ENCODE measurements at regions not wholly inside any gene's neighbourhood (a gene's known extent, or its start where the extent isn't known, plus 50 kb on each side); places are given as distances from the start of the nearest gene placed in this dataset.

DNA sequence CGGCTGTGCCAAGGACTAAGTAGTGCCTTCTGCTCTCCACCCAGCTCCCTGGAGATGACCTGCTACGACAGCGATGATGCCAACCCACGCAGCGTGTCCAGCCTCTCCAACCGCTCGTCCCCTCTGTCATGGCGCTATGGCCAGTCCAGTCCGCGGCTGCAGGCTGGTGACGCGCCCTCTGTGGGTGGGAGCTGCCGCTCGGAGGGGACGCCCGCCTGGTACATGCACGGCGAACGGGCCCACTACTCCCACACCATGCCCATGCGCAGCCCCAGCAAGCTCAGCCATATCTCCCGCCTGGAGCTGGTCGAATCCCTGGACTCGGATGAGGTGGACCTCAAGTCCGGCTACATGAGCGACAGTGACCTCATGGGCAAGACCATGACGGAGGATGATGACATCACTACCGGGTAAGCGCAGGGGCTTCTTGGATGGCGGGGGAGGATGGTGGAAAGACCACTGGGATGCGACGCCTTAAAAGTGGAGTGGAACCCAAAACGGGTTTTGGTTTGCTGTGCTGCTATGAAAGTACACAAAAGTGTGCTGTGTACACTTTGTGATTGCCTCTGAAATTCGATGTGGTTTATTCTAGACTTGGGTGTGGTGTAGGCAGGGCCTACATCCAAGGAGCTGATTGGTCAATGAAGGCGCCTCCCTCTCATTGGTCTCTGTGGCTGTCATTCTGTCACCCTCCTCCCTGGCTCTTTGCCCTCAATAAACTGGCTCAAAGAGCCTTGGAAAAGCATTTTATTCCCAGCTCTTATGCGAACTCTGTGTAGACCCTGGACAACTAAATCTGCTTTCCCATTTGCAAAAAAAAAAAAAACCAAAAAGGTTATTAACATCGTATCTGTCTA lies 110.4 kb upstream of the IPO9 start:
- H3K4me3 ChIP-seq (ENCODE audit: low read length) = no peak overlapping the region
- TF ChIP-seq, protein P1, sequence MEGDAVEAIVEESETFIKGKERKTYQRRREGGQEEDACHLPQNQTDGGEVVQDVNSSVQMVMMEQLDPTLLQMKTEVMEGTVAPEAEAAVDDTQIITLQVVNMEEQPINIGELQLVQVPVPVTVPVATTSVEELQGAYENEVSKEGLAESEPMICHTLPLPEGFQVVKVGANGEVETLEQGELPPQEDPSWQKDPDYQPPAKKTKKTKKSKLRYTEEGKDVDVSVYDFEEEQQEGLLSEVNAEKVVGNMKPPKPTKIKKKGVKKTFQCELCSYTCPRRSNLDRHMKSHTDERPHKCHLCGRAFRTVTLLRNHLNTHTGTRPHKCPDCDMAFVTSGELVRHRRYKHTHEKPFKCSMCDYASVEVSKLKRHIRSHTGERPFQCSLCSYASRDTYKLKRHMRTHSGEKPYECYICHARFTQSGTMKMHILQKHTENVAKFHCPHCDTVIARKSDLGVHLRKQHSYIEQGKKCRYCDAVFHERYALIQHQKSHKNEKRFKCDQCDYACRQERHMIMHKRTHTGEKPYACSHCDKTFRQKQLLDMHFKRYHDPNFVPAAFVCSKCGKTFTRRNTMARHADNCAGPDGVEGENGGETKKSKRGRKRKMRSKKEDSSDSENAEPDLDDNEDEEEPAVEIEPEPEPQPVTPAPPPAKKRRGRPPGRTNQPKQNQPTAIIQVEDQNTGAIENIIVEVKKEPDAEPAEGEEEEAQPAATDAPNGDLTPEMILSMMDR (IDR thresholded peaks at IDR 0.05; ENCODE audit: insufficient read depth, low read depth, low read length, missing control alignments) = no peak
- no peak for DNase-seq (ENCODE audit: low read depth)

DNA sequence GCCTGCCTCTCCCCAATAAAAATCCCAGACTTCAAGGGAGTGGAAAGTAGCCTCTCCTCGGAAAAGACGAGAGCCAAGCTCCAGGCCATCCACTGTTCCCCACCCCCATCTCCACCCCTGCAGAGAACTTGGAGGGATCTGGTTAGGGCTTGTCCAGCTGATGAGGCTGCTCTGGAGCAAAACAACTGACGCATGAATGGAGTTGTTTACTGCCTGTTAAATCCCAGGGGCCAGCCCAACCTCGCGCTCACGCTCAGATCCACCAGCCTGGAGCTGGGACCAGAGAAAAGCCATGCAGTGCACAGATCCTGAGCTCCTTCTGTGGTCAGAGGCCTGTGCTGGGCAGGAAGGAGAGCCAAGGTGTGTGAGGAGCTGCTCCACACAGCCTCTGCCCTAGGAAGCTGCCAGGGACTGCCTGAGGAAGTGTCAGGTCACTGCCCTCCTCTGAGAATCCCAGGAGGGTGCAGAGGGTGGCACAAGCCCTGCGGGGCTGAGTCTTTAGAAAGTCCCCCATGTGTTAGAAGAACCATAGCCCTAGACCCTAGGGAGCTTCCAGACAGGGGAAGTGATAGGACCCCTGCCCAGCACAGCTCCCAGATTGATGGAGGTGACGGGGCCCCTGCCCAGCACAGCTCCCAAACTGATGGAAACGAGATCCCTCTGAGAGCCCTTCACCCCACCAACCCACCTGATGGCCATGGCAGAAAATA lies 109.0 kb upstream of the IPO9 start:
- TF ChIP-seq, protein P1 (IDR thresholded peaks at IDR 0.05; ENCODE audit: insufficient read depth, low read depth, low read length, missing control alignments) = no peak
- DNase-seq (ENCODE audit: low read depth) = peak; percentile 82
- H3K4me3 ChIP-seq (ENCODE audit: low read length) = no peak overlapping the region

DNA sequence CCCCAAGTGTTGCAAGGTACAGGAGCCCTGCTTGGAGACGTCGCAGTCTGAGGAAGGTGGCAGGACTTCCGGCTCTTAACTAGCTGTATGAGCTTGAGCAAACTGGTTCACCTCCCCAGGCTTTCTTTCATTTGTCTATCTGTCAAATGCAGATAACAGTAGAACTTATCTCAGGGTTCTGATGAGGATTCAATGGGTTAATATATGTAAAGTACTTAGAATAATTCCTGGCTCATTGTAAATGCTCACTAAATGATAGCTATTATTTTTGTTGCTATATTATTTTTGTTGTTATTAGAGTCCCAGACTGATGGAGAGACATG lies 108.5 kb upstream of the IPO9 start:
- TF ChIP-seq, protein P1 (IDR thresholded peaks at IDR 0.05; ENCODE audit: insufficient read depth, low read depth, low read length, missing control alignments) = no peak
- no peak for DNase-seq (ENCODE audit: low read depth)
- H3K4me3 ChIP-seq (ENCODE audit: low read length) = no peak overlapping the region

DNA sequence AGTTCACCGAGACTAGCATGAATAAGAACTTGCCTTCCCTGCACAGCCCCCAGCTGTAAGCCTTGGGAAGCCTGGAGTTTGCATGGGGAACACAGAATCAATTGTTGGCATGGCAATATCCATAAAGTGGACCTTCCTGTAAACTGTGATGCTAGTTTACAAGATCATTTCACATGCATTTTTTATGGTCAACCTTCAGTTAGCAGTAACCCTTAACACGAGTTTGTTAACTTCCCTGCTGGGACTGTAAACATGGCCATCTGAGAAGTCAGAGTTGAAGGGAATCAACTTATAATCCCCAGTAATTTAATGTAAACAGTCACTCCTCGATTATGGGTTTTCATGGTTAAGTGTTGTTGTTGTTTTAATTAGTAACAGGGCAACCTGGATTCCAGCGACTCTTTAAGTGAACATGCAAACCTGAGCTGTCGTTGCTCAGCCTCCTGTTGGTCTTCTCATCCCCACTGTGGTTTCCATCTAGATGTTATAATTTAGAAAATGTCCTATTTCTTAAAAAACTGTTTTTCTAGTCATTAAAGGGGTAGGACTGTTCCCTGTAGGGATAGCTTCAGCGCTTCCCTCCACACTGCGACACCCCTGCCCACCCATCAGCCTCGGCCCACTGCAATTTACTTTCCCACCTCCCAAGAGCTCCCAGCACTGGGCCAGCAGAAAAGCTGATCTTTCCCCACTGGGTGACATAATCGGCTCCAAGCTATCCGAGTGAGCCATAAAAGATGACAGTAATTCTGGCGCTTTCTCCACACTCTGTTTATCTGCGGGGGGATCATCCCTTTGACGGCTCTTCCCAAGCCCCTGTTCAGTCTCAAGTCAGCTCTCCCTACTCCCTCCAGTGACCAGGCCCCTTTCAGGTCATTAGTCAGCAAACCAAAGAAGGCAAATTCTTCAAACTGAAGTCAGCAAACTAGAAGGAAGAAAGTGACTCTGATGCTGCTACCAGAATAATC lies 107.6 kb upstream of the IPO9 start:
- TF ChIP-seq, protein P1 (IDR thresholded peaks at IDR 0.05; ENCODE audit: insufficient read depth, low read depth, low read length, missing control alignments) = no peak
- H3K4me3 ChIP-seq (ENCODE audit: low read length) = no peak overlapping the region
- no peak for DNase-seq (ENCODE audit: low read depth)

DNA sequence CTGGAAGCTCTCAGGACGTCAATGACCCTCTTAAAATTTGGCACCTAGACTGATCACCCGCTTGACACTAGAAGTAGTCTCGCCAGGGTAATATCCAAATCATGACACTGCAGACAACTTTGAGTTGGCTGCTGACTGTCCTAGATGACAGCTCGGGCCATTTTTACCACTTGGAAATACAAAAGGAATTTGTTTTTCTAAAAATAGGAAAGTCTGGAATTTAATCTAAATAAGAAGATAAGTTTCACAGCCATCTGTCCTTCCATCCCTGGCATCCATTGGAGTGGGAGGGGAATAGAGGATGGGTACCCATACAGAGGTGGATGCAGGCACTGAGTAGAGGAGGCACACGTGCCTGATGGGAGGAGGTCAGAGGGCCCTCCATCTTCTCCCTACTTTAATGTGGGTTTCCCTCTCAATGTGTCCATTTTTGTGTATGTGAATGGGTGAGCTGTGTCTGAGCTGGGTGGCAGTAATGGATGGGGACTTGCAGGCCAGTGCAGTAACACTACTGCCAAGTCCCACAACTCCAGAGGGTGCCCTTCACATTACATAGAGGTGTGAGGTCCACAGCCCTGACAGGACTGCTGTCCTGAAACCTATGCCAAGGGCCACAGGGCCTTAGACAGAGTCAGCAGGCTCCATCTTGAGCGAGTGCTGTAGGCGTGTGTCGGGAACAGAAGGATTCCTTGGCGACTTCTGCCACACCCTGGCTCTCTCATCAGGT lies 104.8 kb upstream of the IPO9 start:
- DNase-seq (ENCODE audit: low read depth) = no peak
- H3K4me3 ChIP-seq (ENCODE audit: low read length) = no peak overlapping the region
- TF ChIP-seq, protein P1 (IDR thresholded peaks at IDR 0.05; ENCODE audit: insufficient read depth, low read depth, low read length, missing control alignments) = no peak

DNA sequence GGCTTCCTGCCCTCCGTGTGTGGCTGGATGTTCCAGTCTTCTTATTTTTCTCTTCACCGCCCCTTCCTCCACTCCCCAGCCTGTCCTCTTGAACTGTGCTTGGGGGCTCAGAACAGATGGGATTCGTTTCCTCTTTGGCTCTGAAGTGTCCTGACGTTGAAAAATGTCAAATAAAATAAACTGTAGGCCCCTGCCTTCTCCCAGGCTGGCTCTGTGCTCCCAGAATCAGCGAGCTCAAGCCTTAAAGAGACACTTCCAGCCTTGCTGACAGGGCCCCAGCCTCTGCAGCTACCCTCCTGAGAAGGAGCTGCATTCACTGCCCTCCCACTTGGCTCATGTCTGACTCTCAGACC lies 104.2 kb upstream of the IPO9 start:
- no peak for DNase-seq (ENCODE audit: low read depth)
- no peak overlapping the region for H3K4me3 ChIP-seq (ENCODE audit: low read length)
- TF ChIP-seq, protein P1 (IDR thresholded peaks at IDR 0.05; ENCODE audit: insufficient read depth, low read depth, low read length, missing control alignments) = no peak
